GM12878 (cell line): ENCODE measurements at regions not wholly inside any gene's neighbourhood (a gene's known extent, or its start where the extent isn't known, plus 50 kb on each side); places are given as distances from the start of the nearest gene placed in this dataset.

Experiments used
- CHD2 ChIP-seq: IDR thresholded peaks from 2 replicates; pipeline ENCODE4 v1.6.1; 2011; ENCODE audit warnings: low read depth, low read length, improper control_type of control experiment, borderline replicate concordance
- CTCF ChIP-seq, 3 experiments: IDR thresholded peaks in 2 of 3; conservative IDR thresholded peaks in 1 of 3; 2 replicates each; pipeline ENCODE4 v1.5.1; 2011; ENCODE audit warnings: low read depth in 3 of 3, low read length in 3 of 3, mild to moderate bottlenecking in 3 of 3, control low read depth in 2 of 3, moderate library complexity in 2 of 3, inconsistent platforms in 1 of 3, mixed read lengths in 1 of 3; ENCODE audit not compliant: control insufficient read depth in 2 of 3, insufficient read depth in 1 of 3; ENCODE audit errors: extremely low read depth in 1 of 3
- EGR1 ChIP-seq, 2 experiments: IDR thresholded peaks; 1 replicate in 1 of 2; 2 replicates in 1 of 2; pipeline ENCODE4 v1.6.1; 2011 to 2012; ENCODE audit warnings: low read depth in 2 of 2, low read length in 2 of 2, borderline replicate concordance in 1 of 2, mild to moderate bottlenecking in 1 of 2, moderate library complexity in 1 of 2
- FOXM1 ChIP-seq: IDR thresholded peaks from 2 replicates; pipeline ENCODE4 v1.6.1; 2012; ENCODE audit warnings: low read depth, mild to moderate bottlenecking, inconsistent platforms, low read length, moderate library complexity
- HDGF ChIP-seq: fragments of 450-650 bp; IDR thresholded peaks from 2 replicates; pipeline ENCODE4 v1.6.1; 2016; ENCODE audit warnings: antibody characterized with exemption
- JUNB ChIP-seq: IDR thresholded peaks from 2 replicates; pipeline ENCODE4 v1.6.1; 2016; ENCODE audit warnings: antibody characterized with exemption, mild to moderate bottlenecking
- KDM1A ChIP-seq: fragments of 200-600 bp; sonication (generic); IDR thresholded peaks from 2 replicates; pipeline ENCODE4 v1.6.1; 2016; ENCODE audit warnings: borderline replicate concordance
- NFIC ChIP-seq: IDR thresholded peaks from 2 replicates; pipeline ENCODE4 v1.6.1; 2012; ENCODE audit warnings: low read depth, mild to moderate bottlenecking, inconsistent platforms, low read length, moderate library complexity
- POLR2A ChIP-seq: IDR thresholded peaks from 2 replicates; pipeline ENCODE4 v1.6.1; 2011; ENCODE audit warnings: low read depth, mild to moderate bottlenecking, low read length
- RB1 ChIP-seq: fragments of 450-650 bp; formaldehyde crosslinking; IDR thresholded peaks from 2 replicates; pipeline ENCODE4 v1.6.1; 2017; ENCODE audit warnings: mild to moderate bottlenecking, borderline replicate concordance

- peak; percentile 25 to 30 (median 29); a peak in 4 of 6 replicates for TF ChIP-seq CTCF (IDR thresholded peaks at IDR 0.05 in 2 of 3, conservative IDR thresholded peaks at IDR 0.05 in 1 of 3; ENCODE audit: control insufficient read depth in 2 of 3, extremely low read depth in 1 of 3, insufficient read depth in 1 of 3, low read depth in 3 of 3, low read length in 3 of 3)
- no peak for TF ChIP-seq CHD2
- no peak for TF ChIP-seq KDM1A
- TF ChIP-seq HDGF = no peak
- no peak for TF ChIP-seq EGR1 (IDR thresholded peaks at IDR 0.05; ENCODE audit: borderline replicate concordance in 1 of 2, low read depth in 2 of 2, low read length in 2 of 2)
- no peak for TF ChIP-seq RB1
- TF ChIP-seq NFIC = no peak
- TF ChIP-seq FOXM1 = no peak
- TF ChIP-seq POLR2A = no peak
- no peak for TF ChIP-seq JUNB
Observed at GRCh38 chr1:34292472-34292871, 115.8 kb downstream of the C1orf94 start.
